ENCODE measurements at regions not wholly inside any gene's neighbourhood (a gene's known extent, or its start where the extent isn't known, plus 50 kb on each side); places are given as distances from the start of the nearest gene placed in this dataset.

DNA sequence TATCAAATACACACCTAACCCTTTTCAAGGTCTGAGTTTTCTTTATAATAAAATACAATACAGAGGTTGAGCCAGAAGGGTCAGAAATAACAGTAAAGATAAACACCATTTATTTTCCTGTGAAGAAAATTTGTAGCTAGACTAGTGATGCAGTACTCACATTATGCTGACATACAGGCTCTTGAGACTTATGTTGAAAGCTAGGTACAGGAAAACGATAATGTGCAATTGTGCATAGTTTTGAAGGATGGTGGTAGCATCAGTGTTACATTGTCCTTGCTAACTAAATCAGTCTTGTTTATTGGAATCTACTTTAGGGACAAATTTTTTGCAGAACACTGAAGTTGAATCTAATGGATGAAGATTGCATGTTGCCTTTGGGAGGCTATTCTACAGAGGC lies 1877.2 kb downstream of the PCDH7 start:
- DNase-seq = no peak
- no peaks in the 10 kb centered on the region for H3K27me3 Mint-ChIP-seq (ENCODE audit: low read depth)
- H3K4me1 Mint-ChIP-seq (ENCODE audit: low read depth) = no peaks in the 10 kb centered on the region
- peaks cover 6% of the 10 kb centered on the region for H3K9me3 Mint-ChIP-seq
- CTCF ChIA-PET = no interaction called here
- no peak overlapping the region for H3K27ac Mint-ChIP-seq
- no peak overlapping the region for H3K4me3 Mint-ChIP-seq
- H3K36me3 Mint-ChIP-seq (ENCODE audit: low read depth) = no peaks in the 10 kb centered on the region
- intact Hi-C loops (cut with micrococcal nuclease) = no loop called here

DNA sequence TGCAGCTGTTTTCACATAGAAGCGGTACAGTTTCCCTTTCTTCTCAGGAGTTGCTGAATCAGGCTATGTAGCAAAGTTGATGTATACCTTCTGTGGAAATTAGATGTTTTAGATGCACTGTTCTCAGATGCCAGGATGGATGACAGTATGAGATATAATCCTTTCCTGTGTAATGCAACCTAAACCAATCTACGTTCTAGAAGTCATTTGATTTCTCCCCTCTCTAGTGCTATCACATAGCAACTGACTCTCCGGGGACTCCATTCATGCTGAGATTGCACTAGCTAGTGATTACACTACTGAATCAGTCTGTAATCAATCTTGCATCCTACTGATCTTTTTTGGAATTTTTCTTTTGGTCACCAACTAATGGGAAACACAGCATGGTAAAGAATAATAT lies 1881.7 kb downstream of the PCDH7 start:
- no peaks in the 10 kb centered on the region for H3K36me3 Mint-ChIP-seq (ENCODE audit: low read depth)
- H3K27me3 Mint-ChIP-seq (ENCODE audit: low read depth) = no peaks in the 10 kb centered on the region
- intact Hi-C loops (cut with micrococcal nuclease) = no loop called here
- no peak overlapping the region for H3K4me3 Mint-ChIP-seq
- no peak overlapping the region for H3K27ac Mint-ChIP-seq
- CTCF ChIA-PET = no interaction called here
- H3K4me1 Mint-ChIP-seq (ENCODE audit: low read depth) = no peaks in the 10 kb centered on the region
- H3K9me3 Mint-ChIP-seq = no peaks in the 10 kb centered on the region
- DNase-seq = no peak

DNA sequence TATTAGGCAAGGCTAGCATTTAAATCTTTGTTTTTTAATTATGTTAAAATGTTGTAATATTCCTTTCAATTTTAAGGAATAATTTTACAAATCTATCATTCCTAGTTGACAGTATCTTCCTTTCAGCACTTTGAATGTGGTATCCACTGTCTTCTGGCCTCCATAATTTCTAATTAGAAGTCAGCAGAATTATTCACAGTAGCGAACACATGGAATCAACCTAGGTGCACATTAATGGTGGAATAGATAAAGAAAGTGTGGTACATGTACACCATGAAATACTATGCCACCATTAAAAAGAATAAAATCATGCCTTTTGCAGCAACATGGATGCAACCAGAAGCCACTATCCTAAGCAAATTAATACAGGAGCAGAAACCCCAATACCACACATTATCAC lies 1887.8 kb downstream of the PCDH7 start:
- intact Hi-C loops (cut with micrococcal nuclease) = no loop called here
- no peaks in the 10 kb centered on the region for H3K27me3 Mint-ChIP-seq (ENCODE audit: low read depth)
- peaks cover 9% of the 10 kb centered on the region for H3K9me3 Mint-ChIP-seq
- DNase-seq = no peak
- CTCF ChIA-PET = no interaction called here
- H3K36me3 Mint-ChIP-seq (ENCODE audit: low read depth) = no peaks in the 10 kb centered on the region
- no peak overlapping the region for H3K27ac Mint-ChIP-seq
- H3K4me1 Mint-ChIP-seq (ENCODE audit: low read depth) = no peaks in the 10 kb centered on the region
- no peak overlapping the region for H3K4me3 Mint-ChIP-seq

GRCh38 chr4:32624943-32625603 lies 1904.9 kb downstream of the PCDH7 start:
- CTCF ChIA-PET = no interaction called here
- Mint-ChIP-seq H3K27ac (no peak overlapping the region), H3K27me3 (ENCODE audit: low read depth) (no peaks in the 10 kb centered on the region), H3K4me1 (ENCODE audit: low read depth) (no peaks in the 10 kb centered on the region), H3K9me3 (peaks cover 12% of the 10 kb centered on the region), H3K4me3 (no peak overlapping the region), H3K36me3 (ENCODE audit: low read depth) (no peaks in the 10 kb centered on the region)
- DNase-seq = no peak
- intact Hi-C loops (cut with micrococcal nuclease) = no loop called here

DNA sequence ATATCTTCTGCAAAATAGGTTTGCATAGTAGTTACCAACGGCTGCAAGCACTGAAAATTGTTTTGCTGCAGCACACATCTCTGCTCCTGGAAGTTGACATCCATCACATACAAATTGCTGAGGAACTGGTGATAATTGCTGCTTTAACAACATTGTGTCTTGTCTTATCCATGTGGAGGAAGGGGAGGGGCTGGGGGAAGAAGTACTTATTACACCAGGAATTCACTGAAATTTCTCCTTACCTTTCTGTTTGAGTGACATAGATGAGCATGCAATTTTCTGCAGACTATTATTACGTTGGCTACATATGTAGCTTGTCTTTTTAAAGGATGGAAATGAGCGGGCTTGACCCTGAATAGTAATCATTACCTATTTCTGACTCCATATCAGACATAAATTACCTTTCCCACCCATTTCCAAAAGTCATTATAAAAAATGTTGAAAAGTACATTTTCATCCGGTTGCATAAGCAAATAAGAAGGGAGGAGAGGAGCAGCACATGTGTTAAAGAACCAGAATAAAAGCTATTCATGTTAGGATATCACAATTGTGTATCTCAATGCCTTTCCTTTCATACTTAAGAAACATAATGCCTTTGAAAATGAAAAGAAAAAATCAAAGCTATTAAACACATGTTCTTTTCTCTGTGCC lies 1905.6 kb downstream of the PCDH7 start:
- Mint-ChIP-seq H3K9me3 (peaks cover 12% of the 10 kb centered on the region), H3K4me1 (ENCODE audit: low read depth) (no peaks in the 10 kb centered on the region), H3K27me3 (ENCODE audit: low read depth) (no peaks in the 10 kb centered on the region), H3K27ac (no peak overlapping the region), H3K4me3 (no peak overlapping the region), H3K36me3 (ENCODE audit: low read depth) (no peaks in the 10 kb centered on the region)
- intact Hi-C loops (cut with micrococcal nuclease) = no loop called here
- no peak for DNase-seq
- CTCF ChIA-PET = no interaction called here

- Mint-ChIP-seq H3K4me3 (no peak overlapping the region), H3K36me3 (ENCODE audit: low read depth) (no peaks in the 10 kb centered on the region), H3K4me1 (ENCODE audit: low read depth) (no peaks in the 10 kb centered on the region), H3K9me3 (peaks cover 14% of the 10 kb centered on the region), H3K27ac (no peak overlapping the region), H3K27me3 (ENCODE audit: low read depth) (no peaks in the 10 kb centered on the region)
- intact Hi-C loops (cut with micrococcal nuclease) = no loop called here
- CTCF ChIA-PET = interaction anchor here (0.7 kb wide), 1 partner anchor 58 kb away, joined by 6 read pairs; no protein-coding TSS in a partner anchor
- DNase-seq = no peak
These were observed 1911.7 kb downstream of the PCDH7 start for GRCh38 chr4:32631831-32632230.

DNA sequence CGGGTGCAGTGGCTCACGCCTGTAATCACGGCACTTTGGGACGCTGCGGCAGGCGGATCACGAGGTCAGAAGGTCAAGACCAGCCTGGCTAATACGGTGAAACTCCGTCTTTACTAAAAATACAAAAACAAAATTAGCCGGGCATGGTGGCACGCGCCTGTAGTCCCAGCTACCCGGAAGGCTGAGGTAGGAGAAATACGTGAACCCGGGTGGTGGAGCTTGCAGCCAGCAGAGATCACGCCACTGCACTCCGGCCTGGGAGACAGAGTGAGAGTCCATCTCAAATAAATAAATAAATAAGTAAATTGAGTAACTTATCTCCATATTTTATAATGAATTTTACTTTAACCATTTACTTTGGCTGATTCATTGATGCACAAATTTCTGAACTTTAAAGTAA lies 1913.3 kb downstream of the PCDH7 start:
- Mint-ChIP-seq H3K27me3 (ENCODE audit: low read depth) (no peaks in the 10 kb centered on the region), H3K9me3 (peaks cover 7% of the 10 kb centered on the region), H3K36me3 (ENCODE audit: low read depth) (no peaks in the 10 kb centered on the region), H3K27ac (no peak overlapping the region), H3K4me1 (ENCODE audit: low read depth) (no peaks in the 10 kb centered on the region), H3K4me3 (no peak overlapping the region)
- CTCF ChIA-PET = no interaction called here
- DNase-seq = no peak
- intact Hi-C loops (cut with micrococcal nuclease) = no loop called here

DNA sequence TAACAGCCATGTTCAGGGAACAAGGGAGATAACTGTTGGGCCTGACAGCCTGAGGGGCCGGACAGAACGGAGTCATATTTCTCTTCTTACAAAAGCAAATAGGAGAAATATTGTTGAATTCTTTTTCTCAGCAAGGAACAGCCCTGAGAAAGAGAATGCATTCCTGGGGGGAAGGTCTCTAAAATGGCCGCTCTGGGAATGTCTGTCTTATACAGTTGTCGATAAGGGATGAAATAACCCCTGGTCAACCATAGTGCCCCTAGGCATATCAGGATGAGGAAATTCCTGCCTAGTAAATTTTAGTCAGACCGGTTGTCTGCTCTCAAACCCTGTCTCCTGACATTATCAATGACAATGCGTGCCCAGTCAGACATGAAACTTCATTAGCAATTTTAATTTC lies 1925.5 kb downstream of the PCDH7 start:
- Mint-ChIP-seq H3K27me3 (ENCODE audit: low read depth) (no peaks in the 10 kb centered on the region), H3K9me3 (peaks cover 24% of the 10 kb centered on the region), H3K36me3 (ENCODE audit: low read depth) (no peaks in the 10 kb centered on the region), H3K4me3 (no peak overlapping the region), H3K27ac (no peak overlapping the region), H3K4me1 (ENCODE audit: low read depth) (no peaks in the 10 kb centered on the region)
- intact Hi-C loops (cut with micrococcal nuclease) = no loop called here
- no peak for DNase-seq
- CTCF ChIA-PET = no interaction called here

- CTCF ChIA-PET = interaction anchor here (0.7 kb wide), 1 partner anchor 1090 kb away, joined by 4 read pairs; no protein-coding TSS in a partner anchor
- Mint-ChIP-seq H3K36me3 (ENCODE audit: low read depth) (no peaks in the 10 kb centered on the region), H3K9me3 (peaks cover 8% of the 10 kb centered on the region), H3K27me3 (ENCODE audit: low read depth) (no peaks in the 10 kb centered on the region), H3K27ac (no peak overlapping the region), H3K4me3 (no peak overlapping the region), H3K4me1 (ENCODE audit: low read depth) (no peaks in the 10 kb centered on the region)
- intact Hi-C loops (cut with micrococcal nuclease) = no loop called here
- no peak for DNase-seq
These were observed 1937.8 kb downstream of the PCDH7 start for GRCh38 chr4:32658019-32658418.

DNA sequence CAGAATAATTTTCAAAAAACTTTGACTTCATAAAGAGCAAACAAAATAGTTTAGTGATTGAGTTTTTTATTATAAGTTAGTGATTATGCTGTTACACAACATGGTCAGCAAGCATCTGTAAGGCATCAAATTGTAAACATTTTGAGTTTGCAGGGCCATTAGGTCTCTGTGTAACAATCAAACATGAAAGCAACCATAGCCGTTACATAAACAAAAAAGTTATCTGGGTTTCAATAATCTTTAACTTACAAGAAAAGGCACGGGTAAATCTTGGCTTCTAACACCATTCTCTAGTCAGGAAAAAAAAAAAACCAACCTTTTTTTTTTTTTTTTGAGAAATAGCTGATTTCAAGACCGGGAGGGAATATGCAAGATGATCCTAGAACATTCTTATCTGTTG lies 1941.1 kb downstream of the PCDH7 start:
- Mint-ChIP-seq H3K27ac (no peak overlapping the region), H3K36me3 (ENCODE audit: low read depth) (no peaks in the 10 kb centered on the region), H3K9me3 (peaks cover 6% of the 10 kb centered on the region), H3K4me3 (no peak overlapping the region), H3K27me3 (ENCODE audit: low read depth) (no peaks in the 10 kb centered on the region), H3K4me1 (ENCODE audit: low read depth) (no peaks in the 10 kb centered on the region)
- intact Hi-C loops (cut with micrococcal nuclease) = no loop called here
- DNase-seq = no peak
- CTCF ChIA-PET = no interaction called here

DNA sequence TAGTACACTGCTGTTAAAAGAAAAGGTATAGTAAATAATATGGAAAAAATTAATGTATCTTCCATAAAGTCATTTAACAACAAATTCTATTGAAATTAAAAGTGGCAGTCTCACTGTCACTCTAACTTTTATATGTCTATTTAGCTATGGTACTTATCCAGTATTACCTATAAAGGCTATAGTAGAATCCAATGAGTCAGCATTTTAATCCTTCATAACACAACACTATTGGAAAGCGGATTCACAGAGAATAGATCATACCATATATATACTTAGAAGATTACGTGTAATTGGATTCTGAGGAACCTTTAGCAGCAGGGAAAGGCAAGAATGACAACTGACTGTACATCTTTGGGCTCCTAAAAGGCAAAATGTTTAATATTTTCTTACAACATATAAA lies 1942.6 kb downstream of the PCDH7 start:
- Mint-ChIP-seq H3K27ac (no peak overlapping the region), H3K36me3 (ENCODE audit: low read depth) (no peaks in the 10 kb centered on the region), H3K9me3 (peaks cover 10% of the 10 kb centered on the region), H3K4me1 (ENCODE audit: low read depth) (no peaks in the 10 kb centered on the region), H3K4me3 (no peak overlapping the region), H3K27me3 (ENCODE audit: low read depth) (no peaks in the 10 kb centered on the region)
- DNase-seq = no peak
- CTCF ChIA-PET = no interaction called here
- intact Hi-C loops (cut with micrococcal nuclease) = no loop called here

- H3K4me1 Mint-ChIP-seq (ENCODE audit: low read depth) = no peaks in the 10 kb centered on the region
These were observed 1952.2 kb downstream of the PCDH7 start for GRCh38 chr4:32672359-32672758.

GRCh38 chr4:32680946-32681345 lies 1960.8 kb downstream of the PCDH7 start:
- CTCF ChIA-PET = no interaction called here

More at GRCh38 chr4:32672359-32672758, 1952.2 kb downstream of the PCDH7 start:
- H3K4me3 Mint-ChIP-seq = no peak overlapping the region
- H3K27me3 Mint-ChIP-seq (ENCODE audit: low read depth) = no peaks in the 10 kb centered on the region
- no peaks in the 10 kb centered on the region for H3K36me3 Mint-ChIP-seq (ENCODE audit: low read depth)
- intact Hi-C loops (cut with micrococcal nuclease) = loop anchor here (10.0 kb wide), 1 partner anchor 258 kb away; no protein-coding TSS in a partner anchor
- peaks cover 5% of the 10 kb centered on the region for H3K9me3 Mint-ChIP-seq
- no peak for DNase-seq
- CTCF ChIA-PET = no interaction called here
- no peak overlapping the region for H3K27ac Mint-ChIP-seq

More at GRCh38 chr4:32680946-32681345, 1960.8 kb downstream of the PCDH7 start:
- Mint-ChIP-seq H3K4me1 (ENCODE audit: low read depth) (no peaks in the 10 kb centered on the region), H3K27me3 (ENCODE audit: low read depth) (no peaks in the 10 kb centered on the region), H3K27ac (no peak overlapping the region), H3K36me3 (ENCODE audit: low read depth) (no peaks in the 10 kb centered on the region), H3K9me3 (peaks cover 4% of the 10 kb centered on the region), H3K4me3 (no peak overlapping the region)
- intact Hi-C loops (cut with micrococcal nuclease) = no loop called here
- no peak for DNase-seq
